ENCODE measurements at regions not wholly inside any gene's neighbourhood (a gene's known extent, or its start where the extent isn't known, plus 50 kb on each side); places are given as distances from the start of the nearest gene placed in this dataset.

DNA sequence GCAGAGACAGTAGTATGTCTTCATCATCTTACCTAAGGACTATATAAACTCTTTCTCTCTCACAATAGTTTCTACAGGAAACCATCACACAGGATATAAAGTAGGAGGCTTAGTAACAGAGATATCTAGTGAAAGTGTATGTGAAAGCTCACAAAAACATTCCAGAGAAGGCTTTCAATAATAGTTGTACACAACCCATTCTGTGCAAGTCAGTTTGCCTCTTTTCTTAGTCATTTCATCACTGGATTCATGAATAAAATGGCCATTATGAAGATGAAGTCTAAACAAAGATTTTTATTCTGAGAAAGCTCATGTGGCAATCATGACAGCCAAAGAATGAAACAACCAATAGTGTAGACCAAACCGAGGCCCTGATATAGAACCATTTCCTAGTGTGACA is 178.8 kb downstream of the GNAT3 start:
- TF ChIP-seq CTCF (conservative IDR thresholded peaks at IDR 0.05; ENCODE audit: control insufficient read depth, insufficient read depth, low read depth, low read length) = no peak
- no peak for DNase-seq (ENCODE audit: low read depth)
- H3K4me3 ChIP-seq (ENCODE audit: control insufficient read depth, low read depth, low read length) = no peak overlapping the region

- no peak overlapping the region for H3K4me3 ChIP-seq (ENCODE audit: control insufficient read depth, low read depth, low read length)
- no peak for TF ChIP-seq CTCF (conservative IDR thresholded peaks at IDR 0.05; ENCODE audit: control insufficient read depth, insufficient read depth, low read depth, low read length)
- peak; percentile 44 for DNase-seq (ENCODE audit: low read depth)
These were observed 181.4 kb downstream of the GNAT3 start for GRCh38 chr7:80330434-80330833.

- TF ChIP-seq CTCF (conservative IDR thresholded peaks at IDR 0.05; ENCODE audit: control insufficient read depth, insufficient read depth, low read depth, low read length) = no peak
- peak; percentile 67 for DNase-seq (ENCODE audit: low read depth)
- no peak overlapping the region for H3K4me3 ChIP-seq (ENCODE audit: control insufficient read depth, low read depth, low read length)
These were observed 187.8 kb downstream of the GNAT3 start for GRCh38 chr7:80324032-80324431.

GRCh38 chr7:80319461-80319860 is 184.8 kb downstream of the GNAI1 start:
- DNase-seq (ENCODE audit: low read depth) = no peak
- no peak for TF ChIP-seq CTCF (conservative IDR thresholded peaks at IDR 0.05; ENCODE audit: control insufficient read depth, insufficient read depth, low read depth, low read length)
- H3K4me3 ChIP-seq (ENCODE audit: control insufficient read depth, low read depth, low read length) = no peak overlapping the region

GRCh38 chr7:80318081-80318480 is 183.4 kb downstream of the GNAI1 start:
- no peak overlapping the region for H3K4me3 ChIP-seq (ENCODE audit: control insufficient read depth, low read depth, low read length)

DNA sequence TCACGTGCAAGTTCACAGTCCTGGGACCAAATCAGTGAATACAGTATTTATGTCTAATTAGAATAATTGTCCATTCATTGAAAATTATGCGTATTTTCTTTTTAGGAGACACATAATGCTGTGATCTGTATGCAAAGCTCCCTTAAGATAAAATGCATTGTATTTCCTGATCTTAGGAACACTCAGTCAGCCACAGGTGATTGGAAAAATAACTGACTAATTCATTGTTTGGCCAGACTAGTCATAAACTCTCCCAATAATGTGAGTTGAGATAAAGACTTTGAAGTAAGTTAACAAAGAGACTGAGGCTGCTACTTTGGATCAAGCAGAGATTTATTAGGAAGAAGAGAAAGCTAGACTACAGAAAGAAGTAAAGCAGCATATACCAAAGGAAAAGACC is 182.2 kb downstream of the GNAI1 start:
- no peak overlapping the region for H3K4me3 ChIP-seq (ENCODE audit: control insufficient read depth, low read depth, low read length)
- no peak for TF ChIP-seq CTCF (conservative IDR thresholded peaks at IDR 0.05; ENCODE audit: control insufficient read depth, insufficient read depth, low read depth, low read length)
- DNase-seq (ENCODE audit: low read depth) = no peak

More at GRCh38 chr7:80318081-80318480, 183.4 kb downstream of the GNAI1 start:
- DNase-seq (ENCODE audit: low read depth) = no peak
- no peak for TF ChIP-seq CTCF (conservative IDR thresholded peaks at IDR 0.05; ENCODE audit: control insufficient read depth, insufficient read depth, low read depth, low read length)

- no peak for DNase-seq (ENCODE audit: low read depth)
- TF ChIP-seq CTCF (conservative IDR thresholded peaks at IDR 0.05; ENCODE audit: control insufficient read depth, insufficient read depth, low read depth, low read length) = no peak
- no peak overlapping the region for H3K4me3 ChIP-seq (ENCODE audit: control insufficient read depth, low read depth, low read length)
These were observed 179.1 kb downstream of the GNAI1 start for GRCh38 chr7:80313716-80314115.

Data from fibroblast of mammary gland (primary cell).